HG02938 (cell line): ENCODE measurements at regions not wholly inside any gene's neighbourhood (a gene's known extent, or its start where the extent isn't known, plus 50 kb on each side); places are given as distances from the start of the nearest gene placed in this dataset.
"Not testable (repeated sequence)": the region's sequence is repeated elsewhere in the genome, so short reads cannot be mapped to it uniquely, and the experiment has no call there.

Experiments
- ATAC-seq: cut with Tn5 transposase; IDR thresholded peaks from one replicate; pipeline ENCODE4 v1.9.1; 2021; ENCODE audit warnings: mild to moderate bottlenecking, moderate library complexity; ENCODE audit not compliant: unreplicated experiment

DNA sequence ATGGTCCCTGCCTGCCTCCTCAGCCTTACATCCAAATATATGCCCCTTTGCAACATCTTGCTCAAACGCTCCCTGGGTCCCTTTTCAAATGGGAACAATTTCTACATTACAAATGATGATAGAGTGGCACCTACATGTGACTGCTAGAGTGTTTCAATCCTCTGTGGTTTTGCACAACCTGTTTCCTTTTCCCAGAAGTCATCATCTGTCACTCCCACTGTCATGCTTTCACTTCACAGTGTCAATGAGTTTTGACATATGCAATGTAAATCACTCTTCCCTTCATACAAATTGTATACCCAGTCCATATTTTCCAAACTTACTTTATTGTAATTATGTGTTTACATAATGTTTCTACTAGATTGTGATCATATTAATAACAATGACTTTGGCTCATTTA lies 887.3 kb downstream of the TDRD15 start:
- ATAC-seq, result no peak

- no peak for ATAC-seq
Observed at GRCh38 chr2:22020091-22020742, 896.4 kb downstream of the TDRD15 start.

GRCh38 chr2:22027345-22028005 lies 903.7 kb downstream of the TDRD15 start:
- ATAC-seq, result no peak

DNA sequence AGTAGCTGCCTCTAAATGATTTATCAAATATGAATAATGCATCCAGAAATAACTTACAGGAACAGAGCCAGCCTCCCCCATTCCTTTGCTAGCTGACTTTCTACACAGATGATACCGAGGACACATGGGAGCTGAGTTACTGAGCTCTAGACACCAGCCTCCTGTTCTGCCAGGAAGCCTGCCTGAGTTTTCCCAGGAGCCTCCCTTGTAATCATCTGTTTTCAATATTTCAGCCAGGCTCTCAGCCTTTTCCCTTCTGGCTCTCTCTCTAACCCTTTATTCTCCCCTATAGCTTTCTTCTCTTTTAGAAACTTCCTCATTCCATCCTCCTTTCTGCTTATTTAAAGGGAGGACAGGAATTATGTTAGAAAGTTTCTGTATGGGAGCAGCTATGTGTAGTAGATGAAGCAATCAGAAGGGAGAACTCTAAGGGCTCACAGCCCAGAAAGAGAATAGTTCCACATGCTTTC lies 911.6 kb downstream of the TDRD15 start:
- ATAC-seq, result no peak

DNA sequence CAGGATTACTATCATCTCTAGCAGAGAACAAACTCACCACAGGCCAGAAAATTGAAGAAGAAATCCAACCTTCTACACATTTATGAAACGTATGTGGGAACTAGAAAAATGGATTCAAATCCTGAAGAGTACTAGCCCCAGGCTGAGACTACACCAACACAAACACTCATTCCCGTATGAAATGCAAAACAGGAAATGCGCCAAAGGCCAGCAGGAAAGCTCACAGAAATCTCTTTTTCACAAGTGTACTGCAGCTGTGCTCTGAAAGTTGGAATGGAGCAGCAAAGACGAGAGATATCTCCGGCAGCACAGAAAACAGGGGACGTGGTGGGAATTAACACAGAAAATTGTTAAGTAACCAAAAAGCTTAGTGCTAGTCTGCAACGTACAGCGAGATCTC lies 913.5 kb downstream of the TDRD15 start:
- ATAC-seq, result no peak

DNA sequence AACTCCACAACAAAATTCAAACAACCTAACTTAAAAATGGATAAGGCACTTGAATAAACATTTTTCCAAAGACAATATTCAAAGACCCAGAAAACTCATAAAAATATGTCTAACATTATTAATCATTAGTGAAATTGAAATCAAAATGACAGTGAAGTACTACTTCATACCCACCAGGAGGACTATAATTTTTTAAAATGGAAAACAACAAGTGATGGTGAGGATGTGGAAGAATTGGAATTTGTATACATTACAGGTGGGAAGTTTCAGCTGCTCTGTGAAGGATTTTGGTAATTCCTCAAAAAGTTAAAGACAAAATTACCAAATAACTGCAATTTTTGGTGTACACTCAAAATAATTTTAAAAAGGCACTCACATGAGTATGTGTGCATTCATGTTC lies 920.0 kb downstream of the TDRD15 start:
- ATAC-seq, result no peak

GRCh38 chr2:22055784-22056620 lies 932.2 kb downstream of the TDRD15 start:
- no peak for ATAC-seq

GRCh38 chr2:22056621-22057132 lies 932.9 kb downstream of the TDRD15 start:
- ATAC-seq, result no peak

- ATAC-seq, result no peak
Observed at GRCh38 chr2:22062679-22063078, 938.9 kb downstream of the TDRD15 start.

GRCh38 chr2:22076454-22076853 lies 952.7 kb downstream of the TDRD15 start:
- ATAC-seq, result no peak

DNA sequence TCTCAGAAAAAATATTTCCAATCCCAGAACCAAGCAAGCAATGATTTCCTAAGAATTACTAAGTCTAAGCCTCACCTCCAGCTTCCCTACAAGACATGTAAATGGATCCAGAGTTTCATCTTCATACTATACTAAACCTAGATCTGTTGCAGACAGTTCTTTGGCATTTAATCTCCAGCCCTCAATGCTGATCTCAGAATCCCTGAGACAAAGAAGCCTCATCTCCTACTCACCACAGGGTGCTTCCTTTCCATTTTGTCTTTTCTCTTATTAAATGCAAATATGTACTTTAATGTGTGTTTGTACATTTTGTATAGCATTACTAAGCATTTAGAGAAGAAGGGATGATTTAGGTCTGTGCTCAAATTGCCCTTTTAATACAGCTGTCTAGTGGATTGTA lies 954.9 kb downstream of the TDRD15 start:
- no peak for ATAC-seq

GRCh38 chr2:22079583-22079982 lies 955.8 kb downstream of the TDRD15 start:
- ATAC-seq, result no peak

DNA sequence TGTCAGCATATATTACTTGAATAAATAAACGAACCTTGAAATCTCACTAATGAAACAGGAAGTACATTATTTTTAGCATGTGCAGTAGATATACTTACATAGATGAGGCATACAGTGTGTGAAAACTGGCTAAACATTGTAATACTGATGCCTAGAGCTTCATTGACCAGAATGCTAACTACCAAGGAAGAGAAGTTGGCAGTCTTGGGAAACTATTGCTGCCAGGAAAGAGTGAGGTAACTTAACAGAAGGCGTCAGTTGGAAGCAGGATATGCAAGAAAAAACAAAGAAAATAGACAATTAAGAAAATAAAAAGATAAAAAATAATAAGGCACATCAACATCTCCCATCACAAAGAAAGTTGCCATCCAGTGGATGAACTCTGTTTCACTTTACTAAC lies 963.0 kb downstream of the TDRD15 start:
- no peak for ATAC-seq

DNA sequence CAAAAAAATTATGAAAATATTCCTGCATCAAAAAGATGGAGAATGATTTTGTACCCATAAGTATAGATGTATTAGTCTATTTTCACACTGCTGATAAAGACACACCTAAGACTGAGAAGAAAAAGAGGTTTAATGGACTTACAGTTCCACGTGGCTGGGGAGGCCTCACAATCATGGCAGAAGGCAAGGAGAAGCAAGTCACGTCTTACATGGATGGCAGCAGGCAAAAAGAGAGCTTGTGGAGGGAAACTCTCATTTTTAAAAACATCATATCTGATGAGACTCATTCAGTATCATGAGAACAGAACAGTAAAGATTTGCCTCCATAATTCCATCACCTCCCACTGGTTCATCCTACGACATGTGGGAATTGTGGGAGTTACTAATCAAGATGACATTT lies 979.8 kb downstream of the TDRD15 start:
- not testable (repeated sequence) for ATAC-seq

- ATAC-seq, result no peak
Observed at GRCh38 chr2:22110244-22110651, 986.5 kb downstream of the TDRD15 start.

GRCh38 chr2:22124003-22124402 lies 1000.2 kb downstream of the TDRD15 start:
- ATAC-seq, result no peak

GRCh38 chr2:22126106-22126505 lies 1002.3 kb downstream of the TDRD15 start:
- ATAC-seq, result no peak

DNA sequence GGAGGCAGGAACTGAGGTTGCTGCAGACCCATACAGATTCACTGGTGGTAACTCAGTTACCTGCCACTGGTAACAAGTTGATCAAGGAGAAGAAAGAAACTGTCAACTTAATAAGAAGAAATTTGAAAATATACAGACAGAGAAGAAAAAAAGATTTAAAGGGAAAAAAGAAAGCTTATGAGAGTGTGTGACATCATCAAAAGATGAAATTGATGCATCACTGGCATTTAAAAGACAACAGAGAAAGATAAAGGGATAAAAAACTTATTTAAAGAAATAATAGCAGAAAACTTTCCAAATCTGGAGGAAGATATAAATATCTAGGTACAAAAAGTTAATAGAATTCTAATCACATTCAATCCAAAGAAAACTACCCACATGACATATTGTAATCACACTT lies 1003.2 kb downstream of the TDRD15 start:
- ATAC-seq, result no peak

DNA sequence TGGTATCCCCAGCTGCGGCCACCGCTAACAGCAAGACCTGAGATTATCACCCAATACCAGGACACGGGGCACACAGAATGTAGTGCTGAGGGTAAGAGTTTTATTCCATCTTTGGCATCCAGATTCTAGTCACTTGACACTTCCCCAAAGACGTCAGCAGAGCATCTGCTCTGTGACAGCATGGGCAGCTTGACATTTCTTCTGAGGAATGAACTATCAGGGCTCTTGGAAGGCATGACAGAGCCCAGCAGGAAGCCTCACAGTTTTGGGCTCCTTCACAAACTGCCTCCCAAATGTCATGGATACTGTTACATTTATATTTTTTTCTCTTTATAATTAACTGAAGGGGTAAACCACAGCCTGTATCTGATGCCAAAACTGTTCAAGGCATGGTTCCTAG lies 1010.7 kb downstream of the TDRD15 start:
- no peak for ATAC-seq

GRCh38 chr2:22136446-22136845 lies 1012.7 kb downstream of the TDRD15 start:
- ATAC-seq, result no peak

- no peak for ATAC-seq
Observed at GRCh38 chr2:22143840-22144239, 1020.1 kb downstream of the TDRD15 start.
